GM21381 (cell line): ENCODE measurements at regions not wholly inside any gene's neighbourhood (a gene's known extent, or its start where the extent isn't known, plus 50 kb on each side); places are given as distances from the start of the nearest gene placed in this dataset.
"Not testable (repeated sequence)": the region's sequence is repeated elsewhere in the genome, so short reads cannot be mapped to it uniquely, and the experiment has no call there.

Experiments
- ATAC-seq: cut with Tn5 transposase; IDR thresholded peaks from one replicate; pipeline ENCODE4 v1.9.1; 2021; ENCODE audit warnings: mild to moderate bottlenecking, moderate library complexity; ENCODE audit not compliant: unreplicated experiment

DNA sequence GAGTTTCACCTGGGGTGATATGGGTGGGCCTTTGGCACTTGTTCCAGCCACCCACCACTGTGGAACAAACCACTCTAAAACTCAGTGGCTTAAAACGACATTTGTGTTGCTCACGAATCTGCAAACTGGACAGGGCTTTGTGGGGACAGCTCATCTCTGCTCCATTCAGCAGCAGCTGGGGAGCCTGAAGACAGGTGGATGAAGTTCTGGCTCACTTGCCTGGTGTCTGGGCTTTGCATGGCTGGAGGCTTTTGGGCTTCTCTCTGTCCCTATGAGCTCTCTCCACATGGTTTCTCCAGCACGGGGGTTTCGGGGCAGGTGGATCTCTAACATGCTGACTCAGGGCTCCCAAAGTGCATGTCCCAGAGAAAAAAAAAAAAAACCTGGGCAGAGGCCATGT is 93.0 kb upstream of the GLI2 start:
- ATAC-seq, result no peak

GRCh38 chr2:120646994-120647393 is 88.7 kb upstream of the GLI2 start:
- no peak for ATAC-seq

DNA sequence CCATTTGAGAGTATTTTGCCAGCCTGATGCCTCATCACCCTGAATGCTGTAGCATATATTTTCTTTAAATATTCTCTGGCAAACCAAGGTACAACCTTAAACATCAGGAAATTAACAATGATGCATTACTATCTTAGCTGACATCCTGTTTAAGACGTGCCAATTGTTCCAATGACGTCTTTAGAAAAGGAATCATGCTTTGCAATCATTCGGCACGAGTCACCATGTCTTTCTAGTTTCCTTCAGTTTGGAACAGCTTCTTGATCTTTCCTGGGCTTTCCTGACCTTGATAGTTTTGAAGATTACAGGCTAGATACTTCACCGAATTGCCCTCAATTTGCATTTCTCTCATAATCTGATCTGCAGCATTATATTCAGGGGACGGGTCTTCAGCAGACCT is 88.2 kb upstream of the GLI2 start:
- no peak for ATAC-seq

- not testable (repeated sequence) for ATAC-seq
Measured at GRCh38 chr2:120649381-120649780, 86.3 kb upstream of the GLI2 start.

GRCh38 chr2:120650022-120650644 is 85.5 kb upstream of the GLI2 start:
- ATAC-seq, result no peak

GRCh38 chr2:120651818-120652217 is 83.8 kb upstream of the GLI2 start:
- no peak for ATAC-seq

DNA sequence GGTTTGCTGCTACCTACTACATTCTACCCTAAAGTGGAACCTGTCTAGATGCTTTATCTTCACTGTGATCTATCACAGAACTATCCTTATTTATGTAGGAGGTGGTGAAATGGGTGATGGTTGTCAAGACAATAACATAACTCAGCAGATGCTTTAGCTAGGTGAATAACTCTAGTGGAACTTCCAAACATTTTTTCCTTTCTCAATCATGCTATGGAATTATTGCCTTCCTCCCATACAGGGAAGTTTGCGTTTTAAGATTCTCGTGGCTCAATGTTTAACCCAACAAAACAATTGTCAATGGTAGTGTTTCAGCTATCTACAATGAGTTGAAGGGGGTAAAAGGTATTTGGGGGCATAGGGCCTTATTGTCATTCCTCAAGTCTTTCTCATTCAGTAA is 82.6 kb upstream of the GLI2 start:
- ATAC-seq, result no peak

DNA sequence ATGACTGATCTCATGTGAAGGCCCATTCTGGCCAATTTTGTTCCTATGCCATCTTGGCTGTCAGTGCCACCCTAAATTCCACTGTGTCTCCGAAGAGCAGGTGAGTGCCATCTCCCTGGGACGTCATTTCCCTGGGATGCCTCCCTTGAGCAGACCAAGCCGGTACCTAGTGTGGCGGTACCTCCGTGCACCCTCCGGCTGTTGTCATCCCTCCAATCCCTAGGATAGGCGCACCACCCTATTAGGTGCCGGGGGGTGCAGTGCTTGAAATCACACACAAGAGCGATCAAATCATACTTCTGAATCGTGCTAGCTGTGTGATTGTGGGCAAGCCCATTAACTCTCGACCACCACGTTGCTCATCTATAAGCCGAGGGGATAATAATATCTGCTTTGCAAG is 81.8 kb upstream of the GLI2 start:
- ATAC-seq, result no peak

DNA sequence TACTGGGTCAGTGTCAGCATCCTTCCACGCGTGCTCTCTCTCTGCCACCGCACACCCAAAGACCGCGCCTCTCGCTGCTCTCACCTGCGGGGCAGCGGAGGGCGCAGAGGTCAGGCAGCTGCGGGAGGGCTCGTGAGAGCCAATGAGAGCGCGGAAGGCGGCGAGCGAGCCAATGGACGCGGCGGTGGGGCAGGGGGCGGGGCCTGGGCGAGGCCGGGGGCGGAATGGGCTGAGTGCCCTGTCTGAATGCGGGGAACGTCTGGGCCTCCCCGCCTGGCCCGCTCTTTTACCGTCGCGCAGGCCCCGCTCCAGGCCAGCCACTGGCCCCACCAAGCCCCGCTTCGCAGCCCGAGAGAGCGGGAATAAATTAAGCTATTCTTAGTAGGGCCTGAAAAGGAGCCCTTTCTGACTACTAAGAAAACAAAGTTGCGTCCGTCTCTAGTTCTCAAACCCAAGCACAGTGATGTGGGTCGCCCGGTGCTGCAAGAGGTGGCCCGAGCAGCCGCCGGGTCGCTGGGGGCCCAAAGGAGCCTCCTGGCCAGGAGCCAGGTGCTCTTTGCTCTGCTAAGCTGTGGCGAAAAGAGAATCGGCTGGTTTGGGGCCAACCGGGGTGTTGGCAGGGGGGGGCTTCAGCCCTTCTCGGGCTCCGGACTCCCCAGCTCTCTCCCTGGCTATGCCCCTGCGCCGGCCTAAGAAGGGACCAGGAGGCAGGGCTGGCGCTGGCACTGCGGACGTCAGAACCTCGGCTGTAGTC is 81.1 kb upstream of the GLI2 start:
- no peak for ATAC-seq

DNA sequence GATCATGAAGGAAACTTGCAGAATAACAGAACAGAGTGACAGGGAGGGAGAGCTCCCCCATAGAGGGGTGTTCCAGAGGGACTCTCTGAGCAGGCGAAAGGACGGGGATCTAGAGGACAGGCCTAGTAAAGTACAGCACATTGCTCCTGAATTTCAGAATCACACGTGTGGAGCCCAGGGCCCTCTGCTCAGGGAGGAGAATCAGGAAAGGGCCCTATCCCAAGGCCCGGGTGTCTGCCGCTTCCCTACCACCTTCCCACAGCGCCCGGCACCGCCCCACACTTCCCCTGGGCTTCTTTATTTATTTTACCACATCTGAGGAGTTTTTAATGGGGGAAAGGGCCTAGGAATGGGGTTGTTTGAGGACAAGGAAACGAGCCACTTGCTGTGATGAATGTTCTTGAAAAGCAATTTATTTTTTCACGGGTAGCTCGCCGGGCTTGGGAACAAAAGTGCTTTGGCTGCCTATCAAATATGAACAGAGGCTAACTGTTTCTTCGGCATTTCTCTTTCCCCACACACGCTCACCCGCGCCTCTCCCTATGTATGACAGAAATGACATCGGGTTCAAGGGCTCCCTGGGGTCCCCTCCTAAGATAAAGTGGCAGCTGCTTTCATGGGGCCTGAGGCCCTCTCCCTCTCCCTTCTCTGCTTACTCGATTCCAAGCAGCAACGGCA is 79.3 kb upstream of the GLI2 start:
- no peak for ATAC-seq

GRCh38 chr2:120658042-120658769 is 77.5 kb upstream of the GLI2 start:
- ATAC-seq, result no peak

GRCh38 chr2:120658770-120659158 is 76.9 kb upstream of the GLI2 start:
- ATAC-seq, result no peak

GRCh38 chr2:120659275-120659977 is 76.2 kb upstream of the GLI2 start:
- no peak for ATAC-seq

DNA sequence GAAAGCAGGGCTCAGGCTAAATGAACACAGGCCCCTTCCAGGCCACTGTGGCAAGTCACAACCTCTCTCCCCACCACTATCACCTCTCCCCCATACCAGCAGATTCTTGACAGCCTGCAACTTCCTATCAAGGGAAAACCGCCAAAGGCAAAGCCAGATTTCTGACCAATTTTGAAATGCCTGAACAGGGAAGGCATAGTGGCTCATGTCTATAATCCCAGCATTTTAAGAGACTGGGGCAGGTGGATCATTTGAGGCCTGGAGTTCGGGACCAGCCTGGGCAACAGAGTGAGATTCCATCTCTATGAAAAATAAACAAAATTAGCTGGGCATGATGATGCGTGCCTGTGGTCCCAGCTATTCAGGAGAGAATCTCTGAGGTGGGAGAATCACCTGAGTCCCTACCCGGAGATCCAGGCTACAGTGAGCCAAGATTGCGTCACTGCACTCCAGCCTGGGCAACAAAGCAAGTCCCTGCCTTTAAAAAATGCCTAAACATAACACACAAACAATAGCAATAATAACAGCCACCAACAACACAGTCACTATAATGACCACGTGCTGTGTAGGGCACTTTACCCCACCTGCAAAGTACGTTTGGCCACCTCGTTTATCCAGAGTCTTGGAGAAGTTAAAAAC is 75.5 kb upstream of the GLI2 start:
- ATAC-seq, result no peak

- no peak for ATAC-seq
Measured at GRCh38 chr2:120660771-120661459, 74.8 kb upstream of the GLI2 start.

DNA sequence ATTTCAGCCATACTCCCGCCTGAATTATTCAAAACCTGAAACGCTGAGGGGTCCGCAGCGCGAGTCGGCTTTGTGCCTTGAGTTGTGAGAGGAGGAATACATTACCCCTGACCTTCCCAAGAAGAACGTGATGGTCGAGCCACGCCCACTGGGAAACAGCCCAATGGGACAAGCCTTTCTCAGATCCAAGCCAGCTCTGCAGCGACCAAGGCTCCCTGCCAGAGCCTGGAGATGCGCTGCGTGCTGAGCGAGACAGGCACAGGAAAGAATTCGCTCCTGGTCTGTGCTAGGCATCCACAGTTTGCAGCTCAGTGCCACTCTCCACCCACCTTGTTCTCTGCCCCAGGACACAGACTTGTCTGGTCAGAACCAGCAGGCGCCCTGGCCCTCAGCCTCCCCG is 74.1 kb upstream of the GLI2 start:
- no peak for ATAC-seq

- ATAC-seq, result no peak
Measured at GRCh38 chr2:120662046-120662445, 73.6 kb upstream of the GLI2 start.

DNA sequence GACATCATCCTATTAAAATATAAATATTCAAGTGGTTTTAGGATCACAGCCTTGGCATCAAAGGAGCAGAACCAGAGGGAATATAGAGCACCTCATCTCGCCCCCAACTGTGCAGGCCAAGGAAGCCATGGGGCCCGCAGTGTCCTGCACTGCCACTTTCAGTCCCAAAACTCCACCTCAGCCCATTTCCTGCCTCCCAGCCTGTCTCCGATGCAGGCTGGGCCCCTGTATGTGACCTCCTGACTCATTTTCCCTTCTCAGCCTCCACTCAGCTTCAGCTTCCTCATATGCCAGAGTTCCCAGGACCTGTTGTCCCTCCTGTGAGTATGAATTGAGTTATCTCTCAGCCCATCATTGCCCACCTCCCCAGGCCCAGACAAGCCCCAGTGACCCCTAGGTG is 72.9 kb upstream of the GLI2 start:
- ATAC-seq, result no peak

GRCh38 chr2:120666433-120666832 is 69.2 kb upstream of the GLI2 start:
- ATAC-seq, result no peak

DNA sequence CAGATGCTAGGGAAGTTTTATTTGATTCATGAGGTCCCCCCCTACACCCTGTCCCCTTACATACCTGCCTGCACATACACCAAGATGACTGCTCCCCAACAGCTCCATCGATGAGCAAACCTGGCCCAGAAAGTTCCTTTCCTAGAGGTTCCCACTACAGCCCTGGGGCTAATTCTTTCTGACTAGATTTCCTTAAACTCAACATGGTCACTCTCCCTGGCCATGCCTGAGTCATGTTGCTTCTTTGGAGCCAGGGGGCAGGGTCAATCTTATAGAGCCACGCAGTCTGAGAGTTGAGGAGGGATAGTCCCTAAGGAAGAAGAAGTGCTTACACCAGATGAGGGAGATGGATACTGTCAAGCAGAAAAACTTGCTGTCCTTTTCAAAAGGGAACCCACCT is 67.7 kb upstream of the GLI2 start:
- no peak for ATAC-seq
